ENCODE measurements at regions not wholly inside any gene's neighbourhood (a gene's known extent, or its start where the extent isn't known, plus 50 kb on each side); places are given as distances from the start of the nearest gene placed in this dataset.

DNA sequence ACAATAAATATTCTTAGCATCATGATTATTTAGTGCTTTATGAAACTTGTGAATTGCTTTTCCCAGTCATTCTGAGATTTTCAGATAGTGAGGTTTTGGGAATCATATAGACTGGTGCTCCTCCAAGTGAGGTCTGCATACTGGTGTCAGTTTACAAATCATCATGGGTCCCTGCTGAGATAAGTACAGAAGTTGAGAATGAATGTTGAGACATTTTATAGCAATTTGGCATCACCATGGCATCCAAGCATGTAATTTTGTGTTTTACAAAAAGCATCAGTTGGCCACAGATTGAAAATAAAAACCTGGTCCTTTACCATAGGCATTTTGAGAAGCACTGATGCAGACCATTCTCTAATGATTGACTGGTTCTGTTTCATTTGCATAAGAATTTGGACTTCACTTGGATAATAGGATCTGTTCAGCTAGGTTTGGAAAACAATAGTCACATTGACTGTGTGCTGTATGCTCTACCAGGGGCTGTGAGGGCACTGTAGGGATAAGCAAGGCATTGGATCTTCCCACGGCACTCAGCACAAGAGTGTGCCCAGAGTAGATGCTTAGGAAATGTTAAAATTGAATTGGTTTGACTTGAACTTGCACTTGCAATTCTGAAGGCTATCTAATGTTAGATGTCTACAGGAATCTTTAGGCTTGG, 79.0 kb upstream of the JUN start:
- DNase-seq (ENCODE audit: low read depth in 2 of 2) = no peak

DNA sequence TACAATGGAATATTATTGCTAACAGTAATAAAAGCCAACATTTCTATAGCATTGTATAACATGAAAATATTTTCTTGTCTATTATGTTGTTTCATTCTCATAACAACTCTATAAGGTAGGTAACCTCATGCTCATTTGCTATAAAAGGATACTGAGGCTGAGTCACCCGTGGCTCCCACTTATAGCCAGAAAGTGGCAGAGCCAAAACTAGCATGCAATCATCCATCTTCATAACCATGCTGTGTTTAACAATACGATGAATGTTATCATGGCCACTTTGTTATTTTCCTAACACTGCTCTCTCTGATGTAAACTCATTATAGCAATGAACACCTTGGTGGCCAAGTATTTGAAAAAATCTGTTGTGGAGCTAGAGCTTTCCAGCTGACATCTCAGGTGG, 80.8 kb upstream of the JUN start:
- DNase-seq (ENCODE audit: low read depth in 2 of 2) = no peak

DNA sequence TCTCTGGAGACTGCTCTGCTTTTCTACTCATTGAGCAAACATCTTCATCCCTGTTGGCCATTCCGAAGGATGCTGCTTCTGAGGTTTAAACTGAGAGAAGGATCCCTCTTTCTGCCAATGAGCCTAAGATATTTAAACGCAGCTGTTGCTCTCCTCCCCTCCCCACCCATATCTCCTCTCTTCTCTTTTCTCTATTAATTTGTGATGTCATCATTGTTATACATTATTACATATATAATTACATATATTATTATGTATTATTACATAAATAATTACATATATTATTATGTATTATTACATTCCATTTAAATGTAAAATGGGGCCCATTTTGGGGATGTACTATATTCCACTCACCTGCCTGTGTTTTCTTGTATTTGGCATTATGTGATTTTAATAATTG, 82.7 kb upstream of the JUN start:
- no peak for DNase-seq (ENCODE audit: low read depth in 2 of 2)

DNA sequence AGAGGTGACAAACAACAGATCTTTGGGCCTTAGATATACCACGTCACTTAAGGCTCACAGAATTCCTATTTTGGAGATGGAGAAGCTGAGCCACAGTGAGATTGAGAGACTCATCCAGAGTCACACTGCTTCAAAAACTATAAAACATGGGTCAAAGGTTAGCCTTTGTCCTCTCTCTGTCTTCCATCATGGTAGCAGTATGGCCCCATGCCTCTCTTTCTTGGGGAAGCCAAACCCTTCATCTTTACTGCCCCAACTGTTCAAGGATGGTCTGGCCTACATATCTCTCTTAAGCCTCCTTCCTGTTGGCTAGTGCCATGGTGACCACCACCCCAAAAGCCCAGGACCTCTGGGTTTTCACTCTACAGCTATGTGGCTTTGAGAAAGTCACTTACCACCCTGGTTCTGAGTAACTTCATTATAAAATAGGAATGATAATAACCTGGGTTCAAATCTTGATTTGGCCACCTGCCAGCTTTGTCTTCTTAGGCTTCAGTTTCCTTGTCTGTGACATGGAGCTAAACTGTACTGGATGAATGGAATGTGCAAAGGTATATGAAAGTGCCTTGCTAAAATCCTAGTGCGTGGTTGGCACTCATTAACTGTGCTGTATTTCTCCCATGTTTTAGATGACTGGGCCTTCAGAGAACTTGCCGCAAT, 85.9 kb upstream of the JUN start:
- no peak for DNase-seq (ENCODE audit: low read depth in 2 of 2)

DNA sequence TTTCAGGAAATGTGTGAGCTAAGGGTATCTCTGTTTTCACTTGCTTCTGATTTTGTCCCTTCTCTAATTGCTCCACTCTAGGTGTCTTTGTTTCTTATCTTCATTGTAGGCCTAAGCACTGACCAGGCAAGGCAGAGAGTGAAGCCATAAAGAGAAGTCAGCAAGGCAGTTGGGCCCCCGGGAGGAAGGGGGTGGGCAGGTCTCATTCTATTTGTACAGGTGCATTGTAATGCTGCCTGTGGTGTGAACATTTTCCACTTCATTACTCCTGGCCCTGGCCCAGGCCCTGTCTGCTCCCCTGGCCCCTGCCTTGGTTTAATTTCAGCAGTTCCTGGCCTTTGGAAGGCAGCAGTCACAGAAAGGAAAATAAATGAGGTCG, 86.4 kb upstream of the JUN start:
- no peak for DNase-seq (ENCODE audit: low read depth in 2 of 2)

DNA sequence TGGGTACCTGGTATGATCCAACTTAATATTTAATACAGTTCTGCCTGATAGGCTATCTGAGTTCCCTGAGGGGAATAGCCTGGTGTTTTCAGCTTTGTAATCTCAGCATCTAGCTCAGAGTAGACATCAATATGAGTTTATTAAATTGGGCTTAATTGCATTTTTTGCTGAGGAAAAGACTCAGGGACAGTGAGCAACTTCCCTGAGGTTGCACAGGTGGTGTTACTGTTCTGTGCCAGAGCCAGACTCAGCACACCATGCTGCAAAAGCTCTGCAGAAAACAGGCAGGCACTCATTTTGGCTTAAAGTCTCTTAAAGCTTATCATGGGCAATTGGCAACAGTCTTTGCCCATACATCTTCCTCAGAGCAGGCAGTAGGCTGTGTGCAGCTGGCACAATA, 90.5 kb upstream of the JUN start:
- DNase-seq (ENCODE audit: low read depth in 2 of 2) = no peak

DNA sequence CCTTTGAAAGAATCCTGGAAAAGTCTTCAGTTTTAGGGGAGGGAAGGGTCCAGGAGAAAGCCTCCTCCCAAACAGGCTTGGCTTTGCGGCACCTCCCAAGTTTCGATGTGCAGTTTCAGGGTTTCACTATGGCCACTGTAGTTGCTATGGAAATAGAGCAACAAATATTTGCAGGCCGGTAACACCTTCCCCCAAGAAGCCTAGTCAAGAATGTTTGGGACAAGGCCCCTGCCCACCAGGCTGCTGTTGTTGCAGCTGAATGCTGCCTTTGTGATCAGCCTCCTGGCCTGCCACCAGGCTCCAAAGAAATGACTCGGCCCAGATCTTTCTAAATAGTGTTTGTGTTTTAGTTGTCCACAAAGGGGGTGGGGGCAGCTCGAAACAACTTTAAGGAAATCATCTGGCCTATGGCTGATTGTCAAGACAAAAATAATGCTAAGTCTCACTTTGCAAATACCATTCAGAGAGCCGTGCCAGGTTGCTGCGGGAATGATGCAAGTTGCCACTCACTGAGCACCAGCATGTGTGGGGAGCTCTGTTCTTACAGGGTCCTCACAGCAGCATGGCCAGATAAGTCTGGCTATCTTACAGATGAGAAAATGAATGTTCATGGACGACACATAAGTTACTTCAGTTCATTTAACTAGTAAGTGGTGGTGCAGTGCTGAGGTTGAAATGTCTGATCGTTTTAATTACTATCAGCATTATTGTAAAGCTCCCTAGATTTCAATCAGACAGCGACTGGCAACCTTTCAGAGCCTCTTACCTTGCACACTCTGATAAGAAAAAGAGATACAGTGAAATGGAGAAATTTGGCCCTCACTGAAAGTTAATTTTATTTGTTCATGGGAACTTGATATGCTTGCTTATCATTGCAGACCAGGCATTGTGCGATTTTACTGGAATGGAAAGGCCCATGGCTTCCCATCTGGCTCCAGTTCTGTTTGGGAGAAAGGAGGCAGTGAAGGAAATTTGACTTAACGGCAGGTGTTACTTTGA, 91.2 kb upstream of the JUN start:
- DNase-seq (ENCODE audit: low read depth in 2 of 2) = no peak

DNA sequence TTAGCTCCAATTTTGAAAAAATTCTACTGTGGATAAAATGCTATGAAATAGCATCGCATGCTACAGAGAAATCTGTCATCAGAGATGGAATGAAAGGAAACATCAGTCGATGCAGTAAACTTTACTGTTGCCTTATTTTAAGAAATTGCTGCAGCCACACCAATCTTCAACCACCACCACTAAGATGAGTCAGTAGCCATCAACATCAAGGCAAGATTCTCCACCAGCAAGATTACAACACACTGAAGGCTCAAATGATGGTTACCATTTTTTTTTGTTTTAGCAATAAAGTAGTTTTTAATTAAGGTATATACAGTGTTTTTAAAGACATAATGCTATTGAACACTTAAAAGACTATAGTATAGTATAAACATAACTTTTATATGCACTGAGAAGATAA, 95.6 kb upstream of the JUN start:
- no peak for DNase-seq (ENCODE audit: low read depth in 2 of 2)

DNA sequence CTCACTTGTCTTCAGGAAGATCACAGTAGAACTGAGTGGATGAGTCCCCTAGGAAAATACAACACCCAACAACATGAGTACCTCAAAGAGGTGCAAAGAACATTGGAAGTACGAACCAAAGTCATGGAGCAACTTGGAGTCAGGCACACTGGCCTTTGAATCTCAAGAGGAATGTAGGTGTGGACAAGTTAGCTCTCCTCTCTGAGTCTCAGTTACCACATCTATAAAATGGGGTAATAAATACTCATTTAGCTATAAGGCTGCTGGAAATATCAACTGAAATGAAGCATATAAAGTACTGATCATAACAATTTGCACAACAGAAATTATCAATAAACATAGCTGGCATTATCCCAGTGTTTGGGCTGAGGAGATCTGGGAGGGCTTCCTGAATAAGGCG, 96.7 kb upstream of the JUN start:
- no peak for DNase-seq (ENCODE audit: low read depth in 2 of 2)

DNA sequence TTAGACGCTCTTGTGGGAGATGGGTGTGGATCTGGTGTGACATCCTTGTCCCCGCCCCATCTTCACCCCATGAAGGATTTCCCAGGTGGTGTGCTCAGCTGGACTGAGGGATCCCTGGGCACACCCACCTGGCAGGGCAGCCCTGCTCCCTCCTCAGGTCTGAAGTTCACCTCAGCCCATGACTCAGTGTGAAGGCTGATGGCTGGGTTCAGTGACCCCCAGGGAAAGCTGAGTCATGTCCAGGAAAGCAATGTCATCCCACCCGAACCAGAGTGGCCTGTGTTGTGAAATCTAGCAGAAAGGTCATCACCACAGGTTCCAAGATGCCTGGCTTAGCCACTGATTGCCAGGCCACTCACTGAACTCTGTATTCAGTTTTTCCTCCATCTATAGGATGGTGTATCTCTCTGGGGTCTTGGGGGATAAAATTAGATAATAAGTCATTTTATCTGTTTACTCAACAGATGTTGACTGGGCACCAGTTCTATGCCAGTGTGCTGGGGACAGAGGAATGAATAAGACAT, 97.7 kb upstream of the JUN start:
- no peak for DNase-seq (ENCODE audit: low read depth in 2 of 2)

DNA sequence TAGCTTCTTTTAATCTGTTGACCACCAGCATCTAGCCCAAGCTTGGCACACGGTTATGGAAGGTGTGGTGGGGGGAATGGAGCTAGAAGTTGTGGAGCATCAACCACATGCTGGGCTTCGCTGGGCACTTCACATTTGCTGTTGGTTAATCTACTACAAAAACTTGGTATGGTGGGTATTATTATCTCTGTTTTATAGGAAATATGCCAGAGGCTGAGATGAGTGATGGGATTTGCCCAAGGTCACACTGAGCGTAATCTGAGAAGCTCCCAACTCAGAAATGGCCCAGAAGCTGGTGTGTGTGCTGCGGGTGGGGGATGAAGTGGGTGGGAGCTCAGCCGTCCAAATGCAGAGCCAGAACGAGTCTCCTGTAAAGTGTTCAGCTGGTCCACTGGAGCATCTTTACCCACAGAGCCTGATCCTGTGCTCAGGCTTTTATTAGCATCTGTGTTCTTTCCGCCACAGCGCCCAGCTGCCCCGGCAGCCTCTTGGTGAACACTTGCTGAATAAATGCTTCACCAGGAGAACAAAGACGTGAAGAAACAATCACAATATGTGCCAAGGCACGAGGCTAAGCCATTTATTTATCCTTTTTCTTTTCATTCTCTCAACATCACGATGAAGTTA, 98.6 kb upstream of the JUN start:
- DNase-seq (ENCODE audit: low read depth in 2 of 2) = no peak

DNA sequence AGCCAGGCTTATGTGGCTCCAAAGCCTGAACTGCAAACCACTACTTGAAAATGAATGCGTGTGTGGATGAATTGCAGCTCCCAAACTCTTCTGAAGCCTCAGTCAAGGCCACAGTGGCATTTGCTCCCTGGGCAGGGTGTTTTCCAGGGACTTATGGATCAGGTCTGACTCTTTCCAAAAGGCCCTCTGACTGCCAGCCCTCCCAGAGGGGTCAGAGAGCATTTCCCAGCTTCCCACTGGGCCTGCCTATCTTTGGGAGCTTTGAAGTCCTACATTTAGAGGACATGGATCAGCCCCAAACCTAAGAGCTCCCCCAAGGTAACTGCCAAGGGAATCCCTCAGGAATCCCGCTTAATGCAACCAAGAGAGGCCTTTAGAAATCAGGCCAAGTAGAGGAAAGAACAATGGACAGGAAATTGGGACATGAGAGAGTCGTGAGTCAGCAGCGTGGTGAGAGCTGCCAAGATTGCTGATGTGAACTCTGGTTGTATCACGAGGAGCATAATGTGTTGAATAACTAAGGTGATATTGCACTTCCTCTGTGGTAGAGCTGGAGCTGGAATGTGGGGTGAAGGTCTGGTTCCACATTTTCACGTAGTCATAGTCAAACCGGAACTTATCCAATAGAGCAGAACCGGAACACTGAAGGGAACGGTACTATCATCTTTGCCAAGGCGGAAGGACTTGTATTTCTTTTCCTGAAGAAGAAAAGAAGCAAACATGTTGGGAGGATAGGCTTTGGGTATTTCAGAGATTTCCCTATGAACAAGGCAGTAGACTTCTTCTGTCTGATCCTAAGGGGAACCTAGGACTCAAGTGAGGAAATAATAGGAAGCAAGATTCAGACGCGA, 99.4 kb upstream of the JUN start:
- DNase-seq (ENCODE audit: low read depth in 2 of 2) = no peak

DNA sequence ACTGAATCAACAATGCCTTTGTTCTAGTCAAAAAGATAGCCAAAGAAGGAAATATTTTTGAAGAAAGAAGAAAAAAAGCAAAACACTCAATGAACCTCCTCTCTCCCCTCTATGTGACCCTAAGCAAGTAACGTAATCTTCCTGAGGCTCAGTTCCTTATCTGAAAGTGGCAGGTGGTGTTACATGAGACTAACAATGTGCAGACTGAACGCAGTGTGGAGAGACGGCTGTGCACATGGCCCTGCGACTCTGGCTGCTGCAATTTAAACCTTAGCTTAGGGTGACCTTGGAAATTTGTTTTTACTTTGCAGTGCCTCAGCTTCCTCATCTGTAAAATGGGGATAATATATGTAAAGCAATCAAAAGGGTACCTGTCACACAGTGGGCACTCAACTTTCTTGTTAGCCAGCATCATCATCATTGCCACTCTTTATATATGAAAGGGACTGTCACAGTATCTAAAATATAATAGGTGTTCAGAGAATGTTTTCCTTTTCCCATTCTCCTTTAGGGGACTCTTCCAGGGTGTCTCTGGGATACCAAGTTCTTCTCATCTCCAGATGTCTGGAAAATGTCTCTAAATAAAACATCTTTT, 100.1 kb upstream of the JUN start:
- DNase-seq (ENCODE audit: low read depth in 2 of 2) = no peak

DNA sequence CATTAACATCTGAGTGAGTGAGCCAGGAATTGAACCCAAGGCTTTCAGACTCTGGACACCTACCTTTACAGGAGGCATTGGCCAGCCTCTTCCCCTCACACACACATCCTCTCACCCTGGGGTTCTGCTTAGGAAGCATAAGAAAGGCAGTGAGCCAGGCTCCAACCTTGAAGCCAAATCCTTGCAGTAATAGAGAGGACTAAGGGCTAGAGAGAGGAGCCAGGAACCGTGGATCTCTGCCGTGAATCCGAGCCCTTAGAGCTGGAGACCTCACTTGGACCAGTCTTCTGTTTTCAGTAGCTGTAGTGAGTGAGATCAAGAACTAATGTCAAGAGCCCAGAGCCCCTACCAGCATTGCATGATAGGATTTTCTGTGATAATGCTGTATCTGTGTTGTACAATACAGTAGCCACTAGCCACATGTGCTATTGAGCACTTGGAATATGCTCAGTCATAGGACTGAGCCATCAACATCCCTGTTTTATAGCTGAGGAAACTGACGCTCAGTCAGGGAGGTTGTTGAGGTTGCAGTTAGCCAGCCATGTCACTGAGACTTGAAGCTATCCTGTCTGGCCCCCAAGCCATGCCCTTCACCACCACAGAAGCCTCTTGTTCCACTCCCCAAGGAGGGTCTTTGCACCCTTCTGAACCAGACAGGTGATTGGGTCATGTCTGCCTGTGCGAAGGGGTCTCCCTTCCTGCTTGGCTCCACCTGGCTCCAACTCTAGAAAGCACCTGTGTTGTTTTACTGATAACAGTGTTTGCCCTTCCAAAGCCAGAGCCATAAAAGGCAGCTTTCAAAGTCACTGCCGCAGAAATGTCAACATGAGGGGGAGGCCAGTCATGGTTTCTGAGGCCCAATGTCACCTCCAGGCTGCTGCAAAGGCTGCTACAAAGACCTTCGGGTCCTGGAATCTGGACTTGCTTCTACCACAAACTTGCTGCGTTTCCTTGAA, 101.1 kb upstream of the JUN start:
- no peak for DNase-seq (ENCODE audit: low read depth in 2 of 2)

DNA sequence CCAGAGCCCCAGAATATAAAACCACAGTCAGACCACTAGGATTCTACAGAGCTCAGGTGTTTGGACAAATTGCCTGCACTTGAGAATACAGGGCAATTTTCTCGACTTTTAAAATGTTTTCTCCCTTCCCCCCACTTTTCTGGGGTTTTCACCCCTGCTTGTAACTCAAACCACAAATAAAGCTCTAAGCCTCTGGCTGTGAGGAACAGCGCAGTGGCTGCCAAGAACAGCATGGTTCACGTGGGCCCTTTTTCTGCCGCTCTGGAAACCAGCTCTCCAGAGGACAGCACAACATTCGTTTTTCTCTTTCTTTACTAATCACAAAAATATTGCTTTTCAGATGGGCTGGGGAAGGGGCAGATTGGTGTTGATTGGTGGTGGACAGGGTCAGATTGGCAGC, 102.2 kb upstream of the JUN start:
- DNase-seq (ENCODE audit: low read depth in 2 of 2) = no peak

DNA sequence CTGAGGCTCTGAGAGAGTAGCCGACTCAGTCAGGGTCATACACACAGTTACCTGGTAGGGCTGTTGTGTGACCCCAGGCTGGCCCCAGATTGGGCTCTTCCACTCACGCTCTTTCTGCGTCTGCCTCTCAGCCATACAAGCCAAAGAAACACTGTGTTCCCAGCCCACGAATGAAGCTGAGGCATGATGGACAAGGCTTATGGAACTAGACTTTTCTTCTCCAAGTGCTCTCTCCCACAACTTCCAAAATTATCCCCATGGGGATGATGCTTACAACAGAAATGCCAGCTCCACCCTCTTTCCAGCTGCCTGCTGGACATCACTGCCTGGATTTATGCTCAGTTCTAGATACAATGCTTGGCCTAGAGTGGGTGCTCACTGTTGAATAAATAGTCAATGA, 102.8 kb upstream of the JUN start:
- no peak for DNase-seq (ENCODE audit: low read depth in 2 of 2)

DNA sequence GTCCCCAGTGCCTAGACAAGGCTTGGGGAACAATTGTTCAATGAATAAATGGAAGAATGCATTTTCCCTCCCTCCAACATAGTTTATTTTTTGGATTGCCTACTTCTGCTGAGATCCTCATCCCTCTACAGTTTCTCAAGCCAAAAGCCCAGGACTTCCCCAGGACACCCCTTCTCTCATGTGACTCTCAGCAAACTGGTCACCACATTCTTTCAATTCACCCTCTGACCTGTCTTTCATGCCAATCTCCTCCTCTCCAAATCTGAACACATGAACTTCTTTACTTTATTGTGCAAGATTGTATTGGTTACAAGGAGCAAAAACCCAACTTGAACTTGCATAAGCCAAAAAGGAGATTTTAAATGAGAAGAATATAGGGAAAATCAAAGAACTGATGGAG, 103.2 kb upstream of the JUN start:
- no peak for DNase-seq (ENCODE audit: low read depth in 2 of 2)

DNA sequence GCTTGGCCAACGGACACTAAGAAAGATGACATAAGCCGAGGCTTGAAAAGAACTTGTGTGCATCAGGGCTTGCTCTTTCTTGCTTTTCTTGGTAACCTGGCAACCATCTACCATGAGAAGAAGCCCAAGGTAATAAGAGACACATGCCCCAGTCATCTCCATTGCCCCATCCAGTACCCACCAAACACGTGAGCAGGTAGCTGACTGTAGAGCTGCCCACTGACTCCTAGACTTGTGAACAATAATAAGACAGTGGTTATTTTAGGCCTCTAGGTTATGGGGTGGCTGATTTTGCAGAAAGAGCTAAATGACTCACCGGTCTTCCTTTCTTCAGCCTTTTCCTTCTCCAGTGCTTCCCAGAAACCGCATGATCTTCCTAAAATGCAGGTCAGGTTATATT, 105.0 kb upstream of the JUN start:
- DNase-seq (ENCODE audit: low read depth in 2 of 2) = no peak

DNA sequence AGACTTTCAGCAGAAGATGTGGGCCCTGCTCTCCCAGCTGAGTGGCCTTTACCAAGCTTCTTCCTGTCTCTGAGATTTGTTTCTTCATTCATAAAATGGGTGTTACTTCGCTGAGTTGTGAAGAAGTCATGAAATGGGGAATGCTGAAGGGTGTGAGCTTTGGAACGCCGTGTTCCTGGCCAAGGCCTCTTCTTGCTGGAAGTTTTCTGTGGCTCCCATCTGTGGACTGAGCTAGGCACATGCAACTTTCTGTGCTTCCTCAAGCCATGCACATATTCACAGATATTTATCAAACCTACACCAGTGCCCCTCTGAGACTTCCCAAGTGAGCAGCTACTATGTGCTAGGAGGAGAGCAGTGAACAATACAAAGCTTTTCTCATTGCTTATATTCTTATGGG, 106.3 kb upstream of the JUN start:
- no peak for DNase-seq (ENCODE audit: low read depth in 2 of 2)

DNA sequence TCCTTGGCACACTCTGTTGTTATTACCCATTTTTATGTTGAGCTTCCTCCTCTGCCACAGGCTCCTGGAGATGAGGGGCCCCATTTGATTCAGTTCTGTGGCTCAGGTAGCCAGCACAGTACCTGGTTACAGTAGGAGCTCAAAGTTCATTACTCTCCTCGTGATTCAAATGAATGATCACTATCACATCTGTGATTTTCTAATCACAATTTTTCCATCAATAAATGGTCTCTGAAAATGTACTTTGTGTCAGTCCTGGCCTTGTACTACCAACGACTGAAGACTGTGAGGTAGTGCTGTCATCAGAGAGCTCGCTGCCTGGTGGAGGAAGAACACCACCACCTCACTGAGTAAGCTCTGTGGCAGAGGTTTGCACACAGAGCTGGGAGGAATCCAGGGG, 106.8 kb upstream of the JUN start:
- no peak for DNase-seq (ENCODE audit: low read depth in 2 of 2)
